ENCODE measurements at regions not wholly inside any gene's neighbourhood (a gene's known extent, or its start where the extent isn't known, plus 50 kb on each side); places are given as distances from the start of the nearest gene placed in this dataset.
"Not testable (repeated sequence)": the region's sequence is repeated elsewhere in the genome, so short reads cannot be mapped to it uniquely, and the experiment has no call there.

DNA sequence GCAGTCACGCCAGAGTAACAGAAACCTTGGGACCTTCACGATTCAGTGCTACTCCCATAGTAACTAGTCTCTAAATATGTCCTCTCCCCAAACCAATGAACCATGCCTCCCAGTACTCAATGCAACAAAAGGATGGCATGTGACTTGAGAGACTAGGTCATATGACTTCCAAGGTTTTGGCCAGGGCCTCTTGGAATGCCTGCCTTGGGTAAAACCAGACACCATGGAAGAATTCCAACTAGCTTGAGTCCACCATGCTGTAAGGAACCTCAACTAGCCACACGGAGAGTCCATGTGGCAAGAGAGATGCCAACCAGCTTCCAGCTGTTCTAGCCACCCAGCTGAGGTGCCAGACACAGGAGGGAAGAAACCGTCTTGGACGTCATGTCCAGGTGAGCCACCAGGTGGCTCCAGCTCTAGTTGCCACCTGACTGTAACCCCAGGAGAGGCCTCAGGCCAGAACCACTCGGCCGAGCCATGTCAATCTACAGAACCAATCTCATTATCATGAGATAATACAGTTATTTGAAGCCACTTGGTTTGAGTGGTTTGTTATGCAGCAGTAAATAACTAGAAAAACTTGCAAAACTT lies 115.0 kb downstream of the SYF2 start:
- TF ChIP-seq EZH2phosphoT487 (IDR thresholded peaks at IDR 0.05; ENCODE audit: borderline replicate concordance, low read length): no peak
- TF ChIP-seq CTCF (IDR thresholded peaks at IDR 0.05; ENCODE audit: low read depth, low read length, poor library complexity, severe bottlenecking): peak; percentile 70
- H3K27me3 ChIP-seq (ENCODE audit: control insufficient read depth, low read length): peaks cover 18% of the 10 kb centered on the region
- H3K9me3 ChIP-seq (ENCODE audit: control insufficient read depth, insufficient read depth, low read length): no peaks in the 10 kb centered on the region
- H3K4me3 ChIP-seq (ENCODE audit: low read length): no peak overlapping the region
- H4K20me1 ChIP-seq (ENCODE audit: control insufficient read depth, insufficient read depth, low read depth, low read length): peaks cover 3% of the 10 kb centered on the region; the same call in 1 of the 2 replicates
- no peak overlapping the region for H3K4me2 ChIP-seq (ENCODE audit: low read length)
- H3K79me2 ChIP-seq (ENCODE audit: control insufficient read depth, low read length): no peaks in the 10 kb centered on the region
- H3K36me3 ChIP-seq (ENCODE audit: control insufficient read depth, low read length): no peaks in the 10 kb centered on the region
- no peaks in the 10 kb centered on the region for H3K9me2 ChIP-seq (replicated peaks; ENCODE audit: control insufficient read depth, low read length)
- no peaks in the 10 kb centered on the region for H3F3A ChIP-seq (ENCODE audit: control insufficient read depth, insufficient read depth)
- H3K27ac ChIP-seq (ENCODE audit: low read depth, low read length): no peak overlapping the region
- H3K4me1 ChIP-seq (ENCODE audit: control insufficient read depth, low read length): no peaks in the 10 kb centered on the region

- no peak overlapping the region for H3K4me2 ChIP-seq (ENCODE audit: low read length)
- H3K27ac ChIP-seq (ENCODE audit: low read depth, low read length): no peak overlapping the region
- no peaks in the 10 kb centered on the region for H3F3A ChIP-seq (ENCODE audit: control insufficient read depth, insufficient read depth)
- H3K4me3 ChIP-seq (ENCODE audit: low read length): no peak overlapping the region
- H3K27me3 ChIP-seq (ENCODE audit: control insufficient read depth, low read length): peaks cover 18% of the 10 kb centered on the region
- no peaks in the 10 kb centered on the region for H3K4me1 ChIP-seq (ENCODE audit: control insufficient read depth, low read length)
- no peaks in the 10 kb centered on the region for H3K9me3 ChIP-seq (ENCODE audit: control insufficient read depth, insufficient read depth, low read length)
- no peaks in the 10 kb centered on the region for H3K36me3 ChIP-seq (ENCODE audit: control insufficient read depth, low read length)
- TF ChIP-seq EZH2phosphoT487 (IDR thresholded peaks at IDR 0.05; ENCODE audit: borderline replicate concordance, low read length) (no peak), CTCF (IDR thresholded peaks at IDR 0.05; ENCODE audit: low read depth, low read length, poor library complexity, severe bottlenecking) (no peak)
- peaks cover 3% of the 10 kb centered on the region; the same call in 1 of the 2 replicates for H4K20me1 ChIP-seq (ENCODE audit: control insufficient read depth, insufficient read depth, low read depth, low read length)
- no peaks in the 10 kb centered on the region for H3K79me2 ChIP-seq (ENCODE audit: control insufficient read depth, low read length)
- H3K9me2 ChIP-seq (replicated peaks; ENCODE audit: control insufficient read depth, low read length): no peaks in the 10 kb centered on the region
Observed at GRCh38 chr1:25116832-25117231, 115.5 kb downstream of the SYF2 start.

GRCh38 chr1:25116117-25116516 lies 116.2 kb downstream of the SYF2 start:
- not testable (repeated sequence) for H3K9me2 ChIP-seq (replicated peaks; ENCODE audit: control insufficient read depth, low read length)

GRCh38 chr1:25113731-25114130 lies 118.6 kb downstream of the SYF2 start:
- Histone ChIP-seq H3K9me3 (ENCODE audit: control insufficient read depth, insufficient read depth, low read length) (peaks cover 10% of the 10 kb centered on the region), H3K4me3 (ENCODE audit: low read length) (no peak overlapping the region), H3F3A (ENCODE audit: control insufficient read depth, insufficient read depth) (no peaks in the 10 kb centered on the region), H3K4me2 (ENCODE audit: low read length) (no peak overlapping the region), H3K4me1 (ENCODE audit: control insufficient read depth, low read length) (peaks cover 8% of the 10 kb centered on the region), H3K36me3 (ENCODE audit: control insufficient read depth, low read length) (no peaks in the 10 kb centered on the region), H3K27ac (ENCODE audit: low read depth, low read length) (no peak overlapping the region), H3K27me3 (ENCODE audit: control insufficient read depth, low read length) (peaks cover 18% of the 10 kb centered on the region), H3K9me2 (replicated peaks; ENCODE audit: control insufficient read depth, low read length) (no peaks in the 10 kb centered on the region), H3K79me2 (ENCODE audit: control insufficient read depth, low read length) (no peaks in the 10 kb centered on the region), H4K20me1 (ENCODE audit: control insufficient read depth, insufficient read depth, low read depth, low read length) (peaks cover 3% of the 10 kb centered on the region; the same call in 1 of the 2 replicates)
- TF ChIP-seq CTCF (IDR thresholded peaks at IDR 0.05; ENCODE audit: low read depth, low read length, poor library complexity, severe bottlenecking) (no peak), EZH2phosphoT487 (IDR thresholded peaks at IDR 0.05; ENCODE audit: borderline replicate concordance, low read length) (no peak)

More at GRCh38 chr1:25116117-25116516, 116.2 kb downstream of the SYF2 start:
- H3K4me2 ChIP-seq (ENCODE audit: low read length); H3K9me3 ChIP-seq (ENCODE audit: control insufficient read depth, insufficient read depth, low read length); H4K20me1 ChIP-seq (ENCODE audit: control insufficient read depth, insufficient read depth, low read depth, low read length); H3K4me1 ChIP-seq (ENCODE audit: control insufficient read depth, low read length); H3K4me3 ChIP-seq (ENCODE audit: low read length); H3K27ac ChIP-seq (ENCODE audit: low read depth, low read length); H3K36me3 ChIP-seq (ENCODE audit: control insufficient read depth, low read length); H3F3A ChIP-seq (ENCODE audit: control insufficient read depth, insufficient read depth); H3K79me2 ChIP-seq (ENCODE audit: control insufficient read depth, low read length): not testable (repeated sequence)
- peaks cover 18% of the 10 kb centered on the region for H3K27me3 ChIP-seq (ENCODE audit: control insufficient read depth, low read length)

All from DOHH2 (cell line).